ENCODE measurements at regions not wholly inside any gene's neighbourhood (a gene's known extent, or its start where the extent isn't known, plus 50 kb on each side); places are given as distances from the start of the nearest gene placed in this dataset.

DNA sequence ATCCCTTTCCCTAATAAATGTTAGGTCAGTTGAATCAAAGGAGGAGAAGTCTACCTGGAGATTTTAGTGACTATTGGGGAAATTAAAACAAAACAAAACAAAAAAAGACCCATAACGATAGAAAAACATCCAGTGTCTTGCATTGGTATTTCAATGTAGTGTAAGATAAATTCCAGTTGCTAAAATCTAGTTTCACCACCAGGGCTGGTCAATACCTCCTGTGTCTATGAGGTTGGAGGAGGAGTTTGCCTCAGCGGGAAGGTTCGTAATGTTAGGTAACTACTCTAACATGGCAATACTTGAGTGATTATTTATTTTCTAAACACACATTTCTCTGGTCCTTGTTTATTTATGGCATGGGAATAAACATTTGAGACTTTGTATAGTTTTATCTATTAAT, 483.2 kb downstream of the FGF9 start:
- TF ChIP-seq, protein P1, sequence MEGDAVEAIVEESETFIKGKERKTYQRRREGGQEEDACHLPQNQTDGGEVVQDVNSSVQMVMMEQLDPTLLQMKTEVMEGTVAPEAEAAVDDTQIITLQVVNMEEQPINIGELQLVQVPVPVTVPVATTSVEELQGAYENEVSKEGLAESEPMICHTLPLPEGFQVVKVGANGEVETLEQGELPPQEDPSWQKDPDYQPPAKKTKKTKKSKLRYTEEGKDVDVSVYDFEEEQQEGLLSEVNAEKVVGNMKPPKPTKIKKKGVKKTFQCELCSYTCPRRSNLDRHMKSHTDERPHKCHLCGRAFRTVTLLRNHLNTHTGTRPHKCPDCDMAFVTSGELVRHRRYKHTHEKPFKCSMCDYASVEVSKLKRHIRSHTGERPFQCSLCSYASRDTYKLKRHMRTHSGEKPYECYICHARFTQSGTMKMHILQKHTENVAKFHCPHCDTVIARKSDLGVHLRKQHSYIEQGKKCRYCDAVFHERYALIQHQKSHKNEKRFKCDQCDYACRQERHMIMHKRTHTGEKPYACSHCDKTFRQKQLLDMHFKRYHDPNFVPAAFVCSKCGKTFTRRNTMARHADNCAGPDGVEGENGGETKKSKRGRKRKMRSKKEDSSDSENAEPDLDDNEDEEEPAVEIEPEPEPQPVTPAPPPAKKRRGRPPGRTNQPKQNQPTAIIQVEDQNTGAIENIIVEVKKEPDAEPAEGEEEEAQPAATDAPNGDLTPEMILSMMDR (IDR thresholded peaks at IDR 0.05), result no peak
- no peak for TF ChIP-seq POLR2A (IDR thresholded peaks at IDR 0.05)

Data from lower leg skin (tissue), 3 donors.